Nephron progenitor cell (in vitro differentiated cells): ENCODE measurements at regions not wholly inside any gene's neighbourhood (a gene's known extent, or its start where the extent isn't known, plus 50 kb on each side); places are given as distances from the start of the nearest gene placed in this dataset.

ENCODE experiments used
- DNase-seq: peaks from one replicate; pipeline ENCODE4 v3.0.0; 2021
- H3K27ac Mint-ChIP-seq: 2 replicates; pipeline ENCODE4 v1.8.0; 2021; ENCODE audit warnings: mild to moderate bottlenecking, moderate library complexity, mixed read lengths
- H3K27me3 Mint-ChIP-seq: 2 replicates; pipeline ENCODE4 v1.8.0; 2021; ENCODE audit warnings: mild to moderate bottlenecking, low read depth, mixed read lengths; ENCODE audit not compliant: poor library complexity
- H3K36me3 Mint-ChIP-seq: 2 replicates; pipeline ENCODE4 v1.8.0; 2021; ENCODE audit warnings: low read depth, mixed read lengths
- H3K4me1 Mint-ChIP-seq: 2 replicates; pipeline ENCODE4 v1.8.0; 2021; ENCODE audit warnings: mixed read lengths
- H3K4me3 Mint-ChIP-seq: 2 replicates; pipeline ENCODE4 v1.8.0; 2021; ENCODE audit warnings: mild to moderate bottlenecking, moderate library complexity, mixed read lengths
- H3K9me3 Mint-ChIP-seq: 2 replicates; pipeline ENCODE4 v1.8.0; 2021; ENCODE audit warnings: mild to moderate bottlenecking, moderate library complexity, mixed read lengths
- CTCF ChIP-seq: fragments of 200-600 bp; sonication (generic); IDR thresholded peaks from 2 replicates; pipeline ENCODE4 v1.5.0; 2021; ENCODE audit warnings: antibody characterized with exemption

- Mint-ChIP-seq H3K4me1 (no peaks in the 10 kb centered on the region), H3K4me3 (no peak overlapping the region), H3K27me3 (peaks cover 3% of the 10 kb centered on the region), H3K9me3 (no peaks in the 10 kb centered on the region), H3K27ac (no peak overlapping the region), H3K36me3 (no peaks in the 10 kb centered on the region)
- no peak for DNase-seq
- no peak for TF ChIP-seq CTCF
Observed at GRCh38 chr5:4698596-4698995, 441.5 kb upstream of the ADAMTS16 start.

- Mint-ChIP-seq H3K4me3 (no peak overlapping the region), H3K4me1 (no peaks in the 10 kb centered on the region), H3K9me3 (no peaks in the 10 kb centered on the region), H3K27ac (no peak overlapping the region), H3K27me3 (peaks cover 3% of the 10 kb centered on the region), H3K36me3 (no peaks in the 10 kb centered on the region)
- TF ChIP-seq CTCF, result no peak
- DNase-seq, result no peak
Observed at GRCh38 chr5:4699592-4699991, 440.5 kb upstream of the ADAMTS16 start.

- peak; percentile 86 for DNase-seq
- Mint-ChIP-seq H3K36me3 (no peaks in the 10 kb centered on the region), H3K4me1 (no peaks in the 10 kb centered on the region), H3K27me3 (no peaks in the 10 kb centered on the region), H3K9me3 (no peaks in the 10 kb centered on the region), H3K4me3 (no peak overlapping the region), H3K27ac (no peak overlapping the region)
- TF ChIP-seq CTCF, result peak; percentile 80
Observed at GRCh38 chr5:4700069-4700468, 440.1 kb upstream of the ADAMTS16 start.

- H3K4me3 Mint-ChIP-seq, result no peak overlapping the region
- peaks cover 4% of the 10 kb centered on the region for H3K4me1 Mint-ChIP-seq
- no peaks in the 10 kb centered on the region for H3K9me3 Mint-ChIP-seq
- H3K27me3 Mint-ChIP-seq, result no peaks in the 10 kb centered on the region
- TF ChIP-seq CTCF, result no peak
- H3K36me3 Mint-ChIP-seq, result no peaks in the 10 kb centered on the region
- no peak for DNase-seq
- H3K27ac Mint-ChIP-seq, result no peak overlapping the region
Observed at GRCh38 chr5:4700871-4701270, 439.3 kb upstream of the ADAMTS16 start.

- no peaks in the 10 kb centered on the region for H3K27me3 Mint-ChIP-seq
Observed at GRCh38 chr5:4703931-4704458, 436.1 kb upstream of the ADAMTS16 start.

More at GRCh38 chr5:4703931-4704458, 436.1 kb upstream of the ADAMTS16 start:
- peaks cover 5% of the 10 kb centered on the region for H3K4me1 Mint-ChIP-seq
- H3K36me3 Mint-ChIP-seq, result no peaks in the 10 kb centered on the region
- H3K4me3 Mint-ChIP-seq, result no peak overlapping the region
- no peak for TF ChIP-seq CTCF
- H3K9me3 Mint-ChIP-seq, result peaks cover under 1% of the 10 kb centered on the region
- no peak for DNase-seq
- H3K27ac Mint-ChIP-seq, result no peak overlapping the region
